Gastroesophageal sphincter (tissue), 4 donors: ENCODE measurements at regions not wholly inside any gene's neighbourhood (a gene's known extent, or its start where the extent isn't known, plus 50 kb on each side); places are given as distances from the start of the nearest gene placed in this dataset.

Experiments used
- ATAC-seq: fragments of 150-250 bp; one replicate; pipeline ENCODE4 v1.9.1; 2016; ENCODE audit warnings: mild to moderate bottlenecking, moderate library complexity
- H3K27ac ChIP-seq, 4 donors: fragments of 200-600 bp; sonication (generic) in 3 of 4; 1 replicate in 3 of 4; 2 replicates in 1 of 4; pipeline ENCODE4 v1.5.1; 2016 to 2019
- H3K27me3 ChIP-seq: fragments of 200-600 bp; sonication (generic); one replicate; pipeline ENCODE4 v1.5.1; 2019
- H3K36me3 ChIP-seq, 2 donors: fragments of 200-600 bp; sonication (generic); one replicate each; pipeline ENCODE4 v1.5.1; 2019; ENCODE audit warnings: control low read depth in 1 of 2
- H3K4me1 ChIP-seq, 3 donors: fragments of 200-600 bp; sonication (generic); 1 replicate in 2 of 3; 2 replicates in 1 of 3; pipeline ENCODE4 v1.5.1; 2016 to 2019; ENCODE audit warnings: control low read depth in 2 of 3
- H3K4me3 ChIP-seq, 2 donors: fragments of 200-600 bp; sonication (generic); one replicate each; pipeline ENCODE4 v1.5.1; 2019; ENCODE audit warnings: mild to moderate bottlenecking in 1 of 2, moderate library complexity in 1 of 2
- H3K9me3 ChIP-seq, 3 donors: fragments of 200-600 bp; sonication (generic); one replicate each; pipeline ENCODE4 v1.5.1; 2017 to 2019; ENCODE audit warnings: control low read depth in 2 of 3
- EP300 ChIP-seq: sonication (generic); formaldehyde crosslinking; IDR thresholded peaks from one replicate; pipeline ENCODE4 v1.6.1; 2017; ENCODE audit warnings: antibody characterized with exemption, mild to moderate bottlenecking
- POLR2A ChIP-seq, 2 donors: fragments of 450-650 bp; IDR thresholded peaks; one replicate each; pipeline ENCODE4 v1.6.1; 2017; ENCODE audit warnings: antibody characterized with exemption in 2 of 2, mild to moderate bottlenecking in 2 of 2, moderate library complexity in 1 of 2
- POLR2AphosphoS5 ChIP-seq: sonication (generic); formaldehyde crosslinking; IDR thresholded peaks from one replicate; pipeline ENCODE4 v1.6.1; 2017; ENCODE audit warnings: antibody characterized with exemption
- WGBS, 2 donors: methylation state at CpG; one replicate each; pipeline ENCODE4 v1.1.5; 2018; ENCODE audit warnings: low coverage in 1 of 2; 5-methylcytosine and 5-hydroxymethylcytosine counted together
- TF ChIP-seq, protein P1 (sequence below), 4 experiments: fragments of 200-600 bp in 2 of 4; fragments of 450-650 bp in 2 of 4; sonication (generic) in 1 of 4; IDR thresholded peaks; one replicate each; pipeline ENCODE4 v1.5.1; 2017 to 2019; ENCODE audit warnings: antibody characterized with exemption in 4 of 4, mild to moderate bottlenecking in 2 of 4, moderate library complexity in 2 of 4

DNA sequence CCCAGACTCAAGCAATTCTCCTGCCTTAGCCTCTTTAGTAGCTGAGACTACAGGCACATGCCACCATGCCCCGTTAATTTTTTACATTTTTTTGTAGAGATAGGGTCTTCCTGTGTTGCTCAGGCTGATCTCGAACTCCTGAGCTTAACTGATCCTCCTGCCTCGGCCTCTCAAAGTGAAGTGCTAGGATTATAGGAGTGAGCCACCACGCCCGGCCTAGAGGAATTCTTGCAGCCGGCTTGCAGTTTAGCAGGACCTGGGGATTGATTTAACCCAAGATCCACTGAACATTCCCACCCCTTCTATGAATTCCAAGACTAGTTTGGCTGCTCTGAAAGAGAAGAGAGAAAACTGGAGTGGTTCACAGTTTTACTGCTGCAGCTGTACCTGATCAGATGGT lies 63.3 kb upstream of the TNRC6B start:
- 91% methylated on average over 6 of the region's 6 CpGs; no CpG with 5 or more reads in 1 of the 2 donors for WGBS, 2 donors
- H3K36me3 ChIP-seq, result peaks cover 0 to 1% of the 10 kb centered on the region in 2 donors
- H3K27me3 ChIP-seq, result no peaks in the 10 kb centered on the region
- H3K4me1 ChIP-seq, result peaks cover 0 to 56% (median 3%) of the 10 kb centered on the region in 3 donors
- H3K27ac ChIP-seq, result no peak overlapping the region
- no peak overlapping the region for H3K4me3 ChIP-seq
- TF ChIP-seq POLR2AphosphoS5, result no peak
- TF ChIP-seq EP300, result no peak
- TF ChIP-seq POLR2A (IDR thresholded peaks at IDR 0.05), result no peak
- TF ChIP-seq, protein P1, sequence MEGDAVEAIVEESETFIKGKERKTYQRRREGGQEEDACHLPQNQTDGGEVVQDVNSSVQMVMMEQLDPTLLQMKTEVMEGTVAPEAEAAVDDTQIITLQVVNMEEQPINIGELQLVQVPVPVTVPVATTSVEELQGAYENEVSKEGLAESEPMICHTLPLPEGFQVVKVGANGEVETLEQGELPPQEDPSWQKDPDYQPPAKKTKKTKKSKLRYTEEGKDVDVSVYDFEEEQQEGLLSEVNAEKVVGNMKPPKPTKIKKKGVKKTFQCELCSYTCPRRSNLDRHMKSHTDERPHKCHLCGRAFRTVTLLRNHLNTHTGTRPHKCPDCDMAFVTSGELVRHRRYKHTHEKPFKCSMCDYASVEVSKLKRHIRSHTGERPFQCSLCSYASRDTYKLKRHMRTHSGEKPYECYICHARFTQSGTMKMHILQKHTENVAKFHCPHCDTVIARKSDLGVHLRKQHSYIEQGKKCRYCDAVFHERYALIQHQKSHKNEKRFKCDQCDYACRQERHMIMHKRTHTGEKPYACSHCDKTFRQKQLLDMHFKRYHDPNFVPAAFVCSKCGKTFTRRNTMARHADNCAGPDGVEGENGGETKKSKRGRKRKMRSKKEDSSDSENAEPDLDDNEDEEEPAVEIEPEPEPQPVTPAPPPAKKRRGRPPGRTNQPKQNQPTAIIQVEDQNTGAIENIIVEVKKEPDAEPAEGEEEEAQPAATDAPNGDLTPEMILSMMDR (IDR thresholded peaks at IDR 0.05), result no peak
- no peak for ATAC-seq
- no peaks in the 10 kb centered on the region for H3K9me3 ChIP-seq

DNA sequence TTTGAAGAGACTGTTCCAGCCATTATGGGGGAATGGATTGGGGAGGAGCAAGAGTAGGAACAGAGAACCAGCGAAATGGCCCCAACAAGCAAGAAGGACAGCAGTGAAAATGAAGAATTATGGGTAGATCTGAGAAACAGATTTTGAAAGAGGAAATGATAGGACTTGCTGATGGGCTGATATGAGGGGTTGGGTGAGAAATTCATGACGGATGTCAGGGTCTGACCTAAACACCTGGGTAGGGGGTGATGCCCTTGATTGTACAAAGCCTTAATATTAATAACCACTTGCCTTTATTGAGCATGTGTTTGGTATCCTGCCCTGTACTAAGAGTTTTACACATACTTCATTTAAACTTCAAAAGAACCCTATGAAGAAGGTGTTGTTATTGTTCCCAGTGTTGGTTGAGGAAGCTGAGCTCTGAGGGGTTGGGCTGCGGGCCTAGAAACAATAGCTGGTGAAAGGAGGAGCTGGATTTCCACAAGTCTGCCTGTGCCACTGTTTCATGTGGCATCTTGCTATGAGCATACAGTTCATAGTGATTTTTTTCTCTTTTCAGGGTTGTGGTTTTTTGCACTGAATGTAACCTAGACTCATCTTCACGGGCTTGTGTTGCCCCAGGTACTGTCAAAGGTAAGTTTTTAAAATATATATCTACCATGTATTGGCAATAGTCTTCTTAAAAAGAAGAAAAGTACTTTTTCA lies 61.1 kb upstream of the TNRC6B start:
- H3K36me3 ChIP-seq, result peaks cover 0 to 15% of the 10 kb centered on the region in 2 donors
- WGBS, 2 donors, result 85 to 93% methylated on average over 4 of the region's 4 CpGs

DNA sequence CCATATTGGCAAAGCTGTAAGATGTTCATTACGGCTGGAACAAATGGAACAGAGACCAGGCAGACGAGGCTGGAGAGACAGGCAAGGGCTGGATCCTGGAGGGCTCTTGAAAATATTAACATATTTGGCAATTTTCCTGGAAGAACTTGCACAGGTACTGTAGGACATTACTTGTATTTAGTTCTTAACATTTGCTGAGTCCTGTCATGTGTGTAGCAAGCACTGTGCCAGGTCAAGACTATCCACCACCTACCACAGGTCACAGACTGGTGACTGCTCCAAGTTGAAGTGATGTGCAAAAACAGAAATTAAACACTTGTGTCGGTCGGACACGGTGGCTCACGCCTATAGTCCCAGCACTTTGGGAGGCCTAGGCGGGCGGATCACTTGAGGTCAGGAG lies 58.7 kb upstream of the TNRC6B start:
- 91 to 93% methylated on average over 8 of the region's 8 CpGs for WGBS, 2 donors
- Histone ChIP-seq H3K9me3 (no peaks in the 10 kb centered on the region), H3K4me3 (no peak overlapping the region), H3K27me3 (no peaks in the 10 kb centered on the region), H3K27ac (no peak overlapping the region), H3K4me1 (peaks cover 0 to 34% (median 3%) of the 10 kb centered on the region in 3 donors), H3K36me3 (peaks cover 0 to 36% of the 10 kb centered on the region in 2 donors)
- TF ChIP-seq POLR2AphosphoS5 (no peak), POLR2A (IDR thresholded peaks at IDR 0.05) (no peak), EP300 (no peak)
- TF ChIP-seq, protein P1 (IDR thresholded peaks at IDR 0.05), result no peak
- no peak for ATAC-seq

More for the DNA sequence above, 61.1 kb upstream of the TNRC6B start:
- Histone ChIP-seq H3K4me1 (peaks cover 0 to 57% (median 3%) of the 10 kb centered on the region in 3 donors), H3K27ac (no peak overlapping the region), H3K4me3 (no peak overlapping the region), H3K9me3 (no peaks in the 10 kb centered on the region), H3K27me3 (no peaks in the 10 kb centered on the region)
- ATAC-seq, result no peak
- TF ChIP-seq, protein P1 (IDR thresholded peaks at IDR 0.05), result no peak
- TF ChIP-seq POLR2A (IDR thresholded peaks at IDR 0.05), result no peak
- TF ChIP-seq POLR2AphosphoS5, result no peak
- no peak for TF ChIP-seq EP300

DNA sequence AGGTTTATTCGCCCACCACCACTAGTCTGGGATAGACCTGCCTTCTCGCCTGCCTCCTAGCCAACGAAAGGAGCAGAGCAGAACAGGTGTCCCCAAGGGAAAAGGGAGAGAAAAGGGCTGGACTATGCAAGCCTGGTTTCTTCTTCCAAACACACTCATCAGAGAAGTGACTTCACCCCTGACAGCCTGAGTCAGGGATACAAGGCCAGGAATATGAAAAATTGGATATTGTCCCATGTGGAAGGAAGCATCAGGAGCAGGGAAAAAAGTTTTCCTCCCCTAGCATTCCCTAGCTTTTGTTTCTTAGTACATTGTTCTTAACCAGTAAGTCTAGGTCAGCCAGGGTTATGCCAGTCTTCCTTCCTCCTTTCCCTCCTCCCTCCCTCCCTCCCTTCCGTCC lies 56.9 kb upstream of the TNRC6B start:
- 76 to 100% methylated on average over 2 to 4 of the region's 4 CpGs for WGBS, 2 donors

More for the DNA sequence above, 56.9 kb upstream of the TNRC6B start:
- no peaks in the 10 kb centered on the region for H3K27me3 ChIP-seq
- H3K27ac ChIP-seq, result no peak overlapping the region
- H3K9me3 ChIP-seq, result no peaks in the 10 kb centered on the region
- ATAC-seq, result no peak
- TF ChIP-seq POLR2A (IDR thresholded peaks at IDR 0.05) (no peak), POLR2AphosphoS5 (no peak), EP300 (no peak)
- TF ChIP-seq, protein P1 (IDR thresholded peaks at IDR 0.05), result no peak
- no peak overlapping the region for H3K4me3 ChIP-seq
- H3K36me3 ChIP-seq, result peaks cover 0 to 41% of the 10 kb centered on the region in 2 donors
- H3K4me1 ChIP-seq, result peaks cover 0 to 30% (median 0%) of the 10 kb centered on the region in 3 donors
